Ovary (tissue), 7 donors: ENCODE measurements at regions not wholly inside any gene's neighbourhood (a gene's known extent, or its start where the extent isn't known, plus 50 kb on each side); places are given as distances from the start of the nearest gene placed in this dataset.

Experiments used
- DNase-seq, 5 donors: peaks; one replicate each; pipeline ENCODE4 v3.0.0-alpha.2; 2019 to 2020
- H3K27ac ChIP-seq, 2 donors: fragments of 200-600 bp; one replicate each; pipeline versions ENCODE4 v1.5.1 to v1.8.0; 2019 to 2022
- H3K27me3 ChIP-seq: fragments of 200-600 bp; one replicate; pipeline ENCODE4 v1.8.0; 2022
- H3K36me3 ChIP-seq: fragments of 200-600 bp; sonication (generic); one replicate; pipeline ENCODE4 v1.5.1; 2019
- H3K4me1 ChIP-seq: one replicate; pipeline ENCODE4 v1.8.1; 2013; ENCODE audit warnings: mild to moderate bottlenecking, moderate library complexity; ENCODE audit not compliant: insufficient read depth
- H3K4me3 ChIP-seq: fragments of 200-600 bp; sonication (generic); one replicate; pipeline ENCODE4 v1.5.1; 2017
- H3K9me3 ChIP-seq, 2 donors: fragments of 200-600 bp in 1 of 2; sonication (generic) in 1 of 2; one replicate each; pipeline versions ENCODE4 v1.5.1 to v1.8.1; 2013 to 2019; ENCODE audit warnings: mild to moderate bottlenecking in 1 of 2, moderate library complexity in 1 of 2
- EP300 ChIP-seq: sonication (generic); formaldehyde crosslinking; IDR thresholded peaks from one replicate; pipeline ENCODE4 v1.6.1; 2017; ENCODE audit warnings: antibody characterized with exemption
- POLR2A ChIP-seq: fragments of 450-650 bp; IDR thresholded peaks from one replicate; pipeline ENCODE4 v1.6.1; 2017; ENCODE audit warnings: antibody characterized with exemption, mild to moderate bottlenecking, moderate library complexity
- WGBS, 3 donors: extraction: QIAGEN DNeasy Blood & Tissue Kit in 1 of 3; methylation state at CpG; one replicate each; pipeline versions ENCODE4 v1.1.5 to v1.1.7; 2013 to 2017; 5-methylcytosine and 5-hydroxymethylcytosine counted together
- intact Hi-C, 4 donors: fragments of 100-400 bp; cut with DNase I; formaldehyde crosslinking; loops; one replicate each; pipeline versions ENCODE4 v1.11.0 to v1.15.1; 2022 to 2023
- TF ChIP-seq, protein P1 (sequence below), 3 donors: fragments of 450-650 bp in 2 of 3; fragments of 200-600 bp in 1 of 3; IDR thresholded peaks; one replicate each; pipeline versions ENCODE4 v1.5.1 to v1.8.0; 2016 to 2022; ENCODE audit warnings: antibody characterized with exemption in 3 of 3, mild to moderate bottlenecking in 1 of 3
- donor health status: DM: no; HTN: no; CAD: no; lungs with moderate emphysema.
- donor health status: DM: no; HTN: no; CAD: no.
- donor health status: Bipolar disorder and iron deficiency.
- donor health status: DM: no; HTN: no; CAD: no.
- donor health status: DM: yes; HTN: yes; CAD: no.

DNA sequence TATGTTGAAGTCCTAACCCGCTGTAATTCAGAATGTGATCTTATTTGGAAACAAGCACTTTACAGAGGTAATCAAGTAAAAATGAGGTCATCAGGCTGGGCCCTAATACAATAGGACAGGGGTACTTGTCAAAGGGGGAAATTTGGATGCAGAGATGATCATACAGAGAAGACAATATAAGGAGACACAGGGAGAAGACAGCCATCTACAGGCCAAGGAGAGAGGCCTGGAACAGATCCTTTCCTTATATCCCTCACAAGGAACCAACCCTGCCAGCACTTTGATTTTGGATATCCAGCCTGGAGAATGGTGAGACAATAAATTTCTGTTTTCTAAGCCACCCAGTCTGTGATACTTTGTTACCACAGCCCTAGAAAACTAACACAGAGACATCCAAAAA is 104.3 kb downstream of the METTL4 start:
- intact Hi-C loops: no loop called here

DNA sequence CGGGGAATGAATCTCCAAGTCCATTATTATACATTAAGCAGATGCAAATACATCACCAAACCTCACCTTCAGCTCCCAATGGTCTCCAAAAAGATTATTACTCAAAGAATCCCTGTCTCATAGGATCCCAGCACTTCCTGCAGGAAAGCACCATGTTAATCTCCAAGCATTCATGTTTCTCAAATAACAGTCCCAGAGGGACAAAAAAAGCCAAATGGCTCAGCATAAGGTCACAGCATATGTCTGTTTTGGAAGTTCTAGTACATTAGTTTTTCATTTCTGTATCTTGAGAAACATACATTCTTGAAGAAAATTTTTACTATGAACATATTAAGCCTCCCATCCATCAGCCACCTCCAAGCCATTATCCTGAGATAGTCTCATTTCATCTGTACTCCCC is 103.3 kb downstream of the METTL4 start:
- no peaks in the 10 kb centered on the region for H3K36me3 ChIP-seq
- H3K27ac ChIP-seq: no peak overlapping the region
- 75 to 90% (median 81%) methylated on average over 1 of the region's 1 CpG for WGBS, 3 donors
- H3K4me3 ChIP-seq: no peak overlapping the region
- no peak for DNase-seq
- no peaks in the 10 kb centered on the region for H3K27me3 ChIP-seq
- intact Hi-C loops: no loop called here
- TF ChIP-seq, protein P1, sequence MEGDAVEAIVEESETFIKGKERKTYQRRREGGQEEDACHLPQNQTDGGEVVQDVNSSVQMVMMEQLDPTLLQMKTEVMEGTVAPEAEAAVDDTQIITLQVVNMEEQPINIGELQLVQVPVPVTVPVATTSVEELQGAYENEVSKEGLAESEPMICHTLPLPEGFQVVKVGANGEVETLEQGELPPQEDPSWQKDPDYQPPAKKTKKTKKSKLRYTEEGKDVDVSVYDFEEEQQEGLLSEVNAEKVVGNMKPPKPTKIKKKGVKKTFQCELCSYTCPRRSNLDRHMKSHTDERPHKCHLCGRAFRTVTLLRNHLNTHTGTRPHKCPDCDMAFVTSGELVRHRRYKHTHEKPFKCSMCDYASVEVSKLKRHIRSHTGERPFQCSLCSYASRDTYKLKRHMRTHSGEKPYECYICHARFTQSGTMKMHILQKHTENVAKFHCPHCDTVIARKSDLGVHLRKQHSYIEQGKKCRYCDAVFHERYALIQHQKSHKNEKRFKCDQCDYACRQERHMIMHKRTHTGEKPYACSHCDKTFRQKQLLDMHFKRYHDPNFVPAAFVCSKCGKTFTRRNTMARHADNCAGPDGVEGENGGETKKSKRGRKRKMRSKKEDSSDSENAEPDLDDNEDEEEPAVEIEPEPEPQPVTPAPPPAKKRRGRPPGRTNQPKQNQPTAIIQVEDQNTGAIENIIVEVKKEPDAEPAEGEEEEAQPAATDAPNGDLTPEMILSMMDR (IDR thresholded peaks at IDR 0.05): no peak
- no peak for TF ChIP-seq EP300
- TF ChIP-seq POLR2A: no peak
- H3K4me1 ChIP-seq: no peaks in the 10 kb centered on the region
- no peaks in the 10 kb centered on the region for H3K9me3 ChIP-seq

More for the DNA sequence above, 104.3 kb downstream of the METTL4 start:
- WGBS, 3 donors: 88 to 95% (median 94%) methylated on average over 1 of the region's 1 CpG
- Histone ChIP-seq H3K27me3 (no peaks in the 10 kb centered on the region), H3K36me3 (no peaks in the 10 kb centered on the region), H3K4me1 (no peaks in the 10 kb centered on the region), H3K4me3 (no peak overlapping the region), H3K27ac (no peak overlapping the region), H3K9me3 (no peaks in the 10 kb centered on the region)
- no peak for TF ChIP-seq EP300
- TF ChIP-seq, protein P1 (IDR thresholded peaks at IDR 0.05): no peak
- TF ChIP-seq POLR2A: no peak
- no peak for DNase-seq

DNA sequence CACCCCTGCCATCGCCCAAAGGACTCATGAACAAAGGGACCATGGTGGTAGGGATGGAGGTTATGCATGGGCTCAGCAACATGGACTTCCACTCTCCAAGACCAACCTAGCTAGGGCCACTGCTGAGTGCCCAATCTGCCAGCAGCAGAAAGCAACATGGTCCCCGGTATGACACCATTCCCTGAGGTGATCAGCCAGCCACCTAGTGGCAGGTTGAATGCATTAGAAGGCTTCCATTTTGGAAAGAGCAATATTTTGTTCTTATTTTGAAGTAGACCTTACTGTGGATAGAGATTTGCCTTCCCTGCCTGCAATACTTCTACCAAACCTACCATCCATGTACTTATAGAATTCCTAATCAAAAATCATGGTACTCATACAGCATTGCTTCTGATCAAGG is 99.8 kb downstream of the METTL4 start:
- H3K27me3 ChIP-seq: no peaks in the 10 kb centered on the region

DNA sequence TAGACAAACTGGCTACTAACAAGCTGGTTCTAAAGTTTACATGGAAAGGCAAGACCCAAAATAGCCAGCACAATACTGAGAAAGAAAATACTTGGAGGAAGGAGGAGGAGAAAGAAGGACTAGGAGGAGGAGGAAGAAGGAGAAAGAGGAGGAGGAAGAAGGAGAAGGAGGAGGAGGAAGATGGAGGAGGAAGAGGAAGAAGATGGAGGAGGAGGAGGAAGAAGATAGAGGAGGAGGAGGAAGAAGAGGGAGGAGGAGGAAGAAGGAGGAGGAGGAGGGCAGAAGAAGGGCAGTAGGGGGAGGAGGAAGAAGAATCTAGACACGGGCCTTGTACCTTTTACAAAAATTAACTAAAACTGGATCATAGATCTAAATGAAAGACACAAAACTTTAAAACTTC is 92.6 kb downstream of the METTL4 start:
- WGBS, 3 donors: 46 to 59% (median 53%) methylated on average over 1 of the region's 1 CpG
- Histone ChIP-seq H3K4me1 (no peaks in the 10 kb centered on the region), H3K27ac (no peak overlapping the region), H3K27me3 (no peaks in the 10 kb centered on the region), H3K4me3 (no peak overlapping the region), H3K9me3 (no peaks in the 10 kb centered on the region), H3K36me3 (no peaks in the 10 kb centered on the region)
- TF ChIP-seq EP300 (no peak), POLR2A (no peak)
- TF ChIP-seq, protein P1 (IDR thresholded peaks at IDR 0.05): no peak
- DNase-seq: no peak
- intact Hi-C loops: no loop called here

More for the DNA sequence above, 99.8 kb downstream of the METTL4 start:
- no peak for DNase-seq
- Histone ChIP-seq H3K36me3 (no peaks in the 10 kb centered on the region), H3K9me3 (no peaks in the 10 kb centered on the region), H3K4me1 (no peaks in the 10 kb centered on the region), H3K4me3 (no peak overlapping the region), H3K27ac (no peak overlapping the region)
- TF ChIP-seq POLR2A (no peak), EP300 (no peak)
- TF ChIP-seq, protein P1 (IDR thresholded peaks at IDR 0.05): no peak
- intact Hi-C loops: no loop called here
- 76 to 91% (median 84%) methylated on average over 2 of the region's 2 CpGs for WGBS, 3 donors

DNA sequence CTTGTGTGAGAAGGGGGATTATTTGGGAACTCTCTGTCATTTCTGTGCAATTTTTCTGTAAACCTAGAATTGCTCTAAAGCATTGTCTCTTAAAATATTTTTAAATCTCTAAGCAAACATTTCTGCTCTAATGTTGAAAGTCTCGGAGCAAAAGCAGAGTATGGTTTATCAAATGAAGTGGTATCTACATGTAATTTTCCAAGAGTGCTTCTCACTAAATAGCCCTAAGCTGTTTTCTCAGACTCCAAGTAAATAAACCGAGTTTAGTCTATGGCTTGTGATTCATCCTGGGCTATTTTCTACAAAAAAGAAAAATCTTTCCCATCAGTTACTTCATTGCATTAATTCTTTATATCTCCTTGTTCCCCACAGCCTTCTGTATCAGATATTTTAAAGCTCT is 90.8 kb downstream of the METTL4 start:
- intact Hi-C loops: no loop called here
- DNase-seq: no peak
- Histone ChIP-seq H3K4me3 (no peak overlapping the region), H3K36me3 (no peaks in the 10 kb centered on the region), H3K9me3 (no peaks in the 10 kb centered on the region), H3K4me1 (no peaks in the 10 kb centered on the region), H3K27me3 (no peaks in the 10 kb centered on the region), H3K27ac (no peak overlapping the region)
- TF ChIP-seq, protein P1 (IDR thresholded peaks at IDR 0.05): no peak
- TF ChIP-seq EP300 (no peak), POLR2A (no peak)
- WGBS, 3 donors: 16 to 32% (median 32%) methylated on average over 2 of the region's 2 CpGs
